ENCODE measurements at regions not wholly inside any gene's neighbourhood (a gene's known extent, or its start where the extent isn't known, plus 50 kb on each side); places are given as distances from the start of the nearest gene placed in this dataset.
"Not testable (repeated sequence)": the region's sequence is repeated elsewhere in the genome, so short reads cannot be mapped to it uniquely, and the experiment has no call there.

GRCh38 chr6:49269190-49269589, 193.9 kb downstream of the MMUT start:
- H3K27me3 Mint-ChIP-seq, result no peaks in the 10 kb centered on the region
- DNase-seq (no peak), ATAC-seq (no peak)
- no peaks in the 10 kb centered on the region for H3K4me1 Mint-ChIP-seq
- no peaks in the 10 kb centered on the region for H3K36me3 Mint-ChIP-seq (ENCODE audit: low read depth)
- H3K4me3 Mint-ChIP-seq, result no peak overlapping the region
- H3K9me3 Mint-ChIP-seq (ENCODE audit: low read depth), result peaks cover 3% of the 10 kb centered on the region
- intact Hi-C loops (cut with DNase I, micrococcal nuclease), result no loop called here
- POLR2A ChIA-PET, result no interaction called here
- CTCF ChIA-PET, result interaction anchor here (0.7 kb wide), 1 partner anchor 703 kb away, joined by 3 read pairs; no protein-coding TSS in a partner anchor
- H3K27ac Mint-ChIP-seq, result no peak overlapping the region

DNA sequence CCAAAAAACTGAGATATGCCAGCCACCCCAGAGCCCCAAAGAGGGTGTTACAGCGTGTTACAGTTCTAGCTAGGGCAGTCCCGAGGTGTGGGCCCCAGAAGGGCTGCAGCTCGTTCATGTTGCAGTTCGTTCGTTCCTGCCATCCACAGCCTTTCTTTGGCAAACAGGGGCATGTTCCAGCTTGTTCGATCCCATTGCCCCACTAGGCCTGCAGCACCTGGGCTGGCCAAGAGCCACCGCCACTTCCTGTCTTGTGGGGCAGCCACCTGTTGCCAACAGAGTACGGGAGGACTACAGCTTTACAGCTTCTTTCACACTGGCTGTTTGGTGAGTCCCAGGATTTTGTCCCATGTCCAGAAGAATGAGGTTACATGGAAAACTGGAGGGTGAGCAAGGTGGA, 198.1 kb downstream of the MMUT start:
- H3K27ac Mint-ChIP-seq, result no peak overlapping the region
- no peak for ATAC-seq
- H3K27me3 Mint-ChIP-seq, result no peaks in the 10 kb centered on the region
- intact Hi-C loops (cut with DNase I, micrococcal nuclease), result no loop called here
- no peaks in the 10 kb centered on the region for H3K9me3 Mint-ChIP-seq (ENCODE audit: low read depth)
- CTCF ChIA-PET, result interaction anchor here (0.6 kb wide), 1 partner anchor 27 kb away, joined by 3 read pairs; no protein-coding TSS in a partner anchor
- H3K4me1 Mint-ChIP-seq, result no peaks in the 10 kb centered on the region
- H3K4me3 Mint-ChIP-seq, result no peak overlapping the region
- no peak for DNase-seq
- H3K36me3 Mint-ChIP-seq (ENCODE audit: low read depth), result no peaks in the 10 kb centered on the region
- POLR2A ChIA-PET, result no interaction called here

DNA sequence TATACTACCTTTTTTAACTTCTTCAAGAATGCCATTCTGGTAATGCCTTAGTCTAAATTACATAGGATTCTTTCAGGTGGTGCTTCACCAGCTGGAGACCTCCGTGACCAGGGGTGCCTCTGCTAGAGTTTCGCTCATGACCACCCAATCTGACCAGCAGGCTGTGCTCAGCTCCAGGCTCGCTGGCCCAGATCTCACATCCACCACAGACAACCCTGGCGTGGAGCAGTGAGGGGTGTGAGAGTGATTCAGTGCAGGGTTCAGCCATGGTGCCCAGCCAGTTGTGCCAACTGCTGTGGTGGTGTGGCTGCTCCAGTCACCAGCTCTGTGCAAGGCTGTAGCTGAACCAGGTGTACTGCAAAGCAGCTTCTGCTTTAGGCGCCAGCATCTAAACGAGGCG, 198.6 kb downstream of the MMUT start:
- DNase-seq (no peak), ATAC-seq (no peak)
- H3K27me3 Mint-ChIP-seq, result no peaks in the 10 kb centered on the region
- no peaks in the 10 kb centered on the region for H3K36me3 Mint-ChIP-seq (ENCODE audit: low read depth)
- ChIA-PET POLR2A (no interaction called here), CTCF (no interaction called here)
- no peak overlapping the region for H3K27ac Mint-ChIP-seq
- H3K9me3 Mint-ChIP-seq (ENCODE audit: low read depth), result no peaks in the 10 kb centered on the region
- H3K4me1 Mint-ChIP-seq, result no peaks in the 10 kb centered on the region
- intact Hi-C loops (cut with DNase I, micrococcal nuclease), result no loop called here
- H3K4me3 Mint-ChIP-seq, result no peak overlapping the region

DNA sequence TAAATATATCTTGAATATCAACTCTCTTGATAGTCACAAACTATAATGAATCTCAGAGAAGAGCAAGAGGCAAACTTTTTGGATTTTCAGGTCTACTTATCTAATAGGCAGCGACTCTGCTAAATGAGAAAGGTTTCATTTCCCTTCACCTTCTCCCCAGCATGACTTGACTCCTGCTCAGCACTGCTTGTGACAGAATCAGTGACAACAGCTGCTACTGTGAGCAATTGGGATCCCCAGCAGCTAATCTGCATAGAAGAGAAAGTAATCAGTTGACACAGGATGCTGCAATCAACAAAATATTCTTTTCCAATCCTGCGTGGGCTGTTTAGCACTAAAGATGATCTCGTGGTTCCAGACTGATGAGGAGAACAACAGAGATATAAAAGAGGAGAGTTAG, 205.5 kb downstream of the MMUT start:
- no peaks in the 10 kb centered on the region for H3K36me3 Mint-ChIP-seq (ENCODE audit: low read depth)
- intact Hi-C loops (cut with DNase I, micrococcal nuclease), result no loop called here
- no peaks in the 10 kb centered on the region for H3K4me1 Mint-ChIP-seq
- CTCF ChIA-PET, result no interaction called here
- ATAC-seq (no peak), DNase-seq (no peak)
- H3K27me3 Mint-ChIP-seq, result no peaks in the 10 kb centered on the region
- no peak overlapping the region for H3K27ac Mint-ChIP-seq
- POLR2A ChIA-PET, result no interaction called here
- no peaks in the 10 kb centered on the region for H3K9me3 Mint-ChIP-seq (ENCODE audit: low read depth)
- no peak overlapping the region for H3K4me3 Mint-ChIP-seq

DNA sequence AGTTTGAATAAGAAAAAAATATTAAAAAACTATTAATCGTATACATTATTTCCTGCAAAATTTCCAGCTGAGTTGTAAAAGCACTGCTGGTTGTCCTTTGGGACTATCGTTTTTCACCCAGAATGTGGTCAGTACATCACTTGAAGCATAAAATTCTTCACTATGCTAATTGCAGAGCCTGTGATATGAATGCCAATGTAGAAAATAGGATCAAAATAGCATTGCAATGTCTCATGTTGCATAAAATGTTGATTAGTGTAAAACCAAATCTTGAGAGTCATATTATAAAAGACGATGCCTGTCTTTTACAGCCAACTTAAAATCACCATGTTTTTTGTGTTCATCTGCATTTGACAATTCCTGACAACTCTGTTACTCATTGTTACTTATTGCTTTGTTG, 207.7 kb downstream of the MMUT start:
- Mint-ChIP-seq H3K9me3 (ENCODE audit: low read depth) (no peaks in the 10 kb centered on the region), H3K27ac (no peak overlapping the region), H3K27me3 (no peaks in the 10 kb centered on the region), H3K4me1 (no peaks in the 10 kb centered on the region), H3K36me3 (ENCODE audit: low read depth) (no peaks in the 10 kb centered on the region), H3K4me3 (no peak overlapping the region)
- ATAC-seq (no peak), DNase-seq (no peak)
- ChIA-PET CTCF (no interaction called here), POLR2A (no interaction called here)
- intact Hi-C loops (cut with DNase I, micrococcal nuclease), result no loop called here

DNA sequence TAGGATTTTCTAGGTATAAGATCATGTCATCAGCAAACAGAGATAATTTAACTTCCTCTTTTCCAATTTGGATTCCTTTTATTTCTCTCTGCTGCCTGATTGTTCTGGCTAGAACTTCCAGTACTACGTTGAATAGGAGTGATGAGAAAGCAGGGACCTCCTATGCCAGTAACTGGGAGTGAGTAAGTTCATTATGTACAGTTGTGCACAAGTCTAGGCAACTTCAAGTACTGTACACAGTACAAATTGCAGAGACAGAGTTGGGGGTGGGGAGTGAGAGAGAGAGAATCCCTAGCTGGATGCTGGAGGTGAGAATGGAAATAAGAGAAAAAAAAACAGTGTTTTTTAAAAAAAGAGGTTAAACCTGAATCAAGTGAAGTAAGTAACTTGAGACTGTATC, 210.2 kb downstream of the MMUT start:
- ATAC-seq, result no peak
- Mint-ChIP-seq H3K4me3 (no peak overlapping the region), H3K9me3 (ENCODE audit: low read depth) (peaks cover 2% of the 10 kb centered on the region), H3K4me1 (no peaks in the 10 kb centered on the region), H3K27ac (no peak overlapping the region), H3K36me3 (ENCODE audit: low read depth) (no peaks in the 10 kb centered on the region), H3K27me3 (no peaks in the 10 kb centered on the region)
- DNase-seq, result no peak
- ChIA-PET POLR2A (no interaction called here), CTCF (no interaction called here)
- intact Hi-C loops (cut with DNase I, micrococcal nuclease), result no loop called here

DNA sequence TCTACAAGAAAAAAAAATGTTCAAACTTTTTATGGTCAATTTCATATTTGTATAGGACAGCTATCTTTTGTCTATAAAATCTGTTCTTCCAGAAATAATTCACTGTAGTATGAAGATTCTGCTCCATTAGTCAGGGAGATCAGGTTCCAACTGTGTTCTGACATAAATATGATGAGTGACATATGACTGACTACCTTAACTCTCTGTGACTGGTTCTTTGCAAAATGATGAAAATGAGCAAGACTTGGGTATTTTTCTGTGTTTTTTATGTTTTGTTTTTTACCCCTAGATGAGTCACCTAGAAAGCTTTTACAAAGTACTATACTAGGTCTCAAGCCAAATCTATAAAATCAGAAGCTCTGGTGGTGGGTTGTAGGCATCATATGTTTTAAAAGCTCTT, 229.6 kb downstream of the MMUT start:
- H3K27ac Mint-ChIP-seq, result no peak overlapping the region
- no peak overlapping the region for H3K4me3 Mint-ChIP-seq
- ChIA-PET CTCF (interaction anchor here (0.6 kb wide), 1 partner anchor 459 kb away, joined by 3 read pairs; no protein-coding TSS in a partner anchor), POLR2A (no interaction called here)
- no peaks in the 10 kb centered on the region for H3K4me1 Mint-ChIP-seq
- peaks cover 10% of the 10 kb centered on the region for H3K9me3 Mint-ChIP-seq (ENCODE audit: low read depth)
- no peaks in the 10 kb centered on the region for H3K27me3 Mint-ChIP-seq
- DNase-seq, result no peak
- no peak for ATAC-seq
- no peaks in the 10 kb centered on the region for H3K36me3 Mint-ChIP-seq (ENCODE audit: low read depth)
- intact Hi-C loops (cut with DNase I, micrococcal nuclease), result no loop called here

DNA sequence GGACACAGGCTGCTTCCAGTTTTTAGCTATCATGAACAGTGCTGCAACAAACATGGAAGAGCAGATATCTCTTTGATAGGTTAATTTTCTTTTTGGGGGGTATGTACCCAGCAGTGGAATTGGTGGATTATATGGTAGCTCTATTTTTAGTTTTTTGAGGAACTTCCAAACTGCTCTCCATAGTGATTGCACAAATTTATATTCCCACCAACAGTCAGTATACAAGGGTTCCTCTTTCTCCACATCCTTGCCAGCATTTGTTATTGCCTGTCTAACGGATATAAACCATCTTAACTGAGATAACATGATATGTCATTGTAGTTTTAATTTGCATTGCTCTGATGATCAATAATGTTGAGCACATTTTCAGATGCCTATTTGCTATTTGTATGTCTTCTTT, 237.6 kb downstream of the MMUT start:
- ChIA-PET CTCF (no interaction called here), POLR2A (no interaction called here)
- ATAC-seq, result no peak
- Mint-ChIP-seq H3K4me3 (no peak overlapping the region), H3K36me3 (ENCODE audit: low read depth) (no peaks in the 10 kb centered on the region), H3K4me1 (no peaks in the 10 kb centered on the region), H3K27me3 (no peaks in the 10 kb centered on the region), H3K27ac (no peak overlapping the region), H3K9me3 (ENCODE audit: low read depth) (peaks cover 6% of the 10 kb centered on the region)
- intact Hi-C loops (cut with DNase I, micrococcal nuclease), result no loop called here
- DNase-seq, result no peak

DNA sequence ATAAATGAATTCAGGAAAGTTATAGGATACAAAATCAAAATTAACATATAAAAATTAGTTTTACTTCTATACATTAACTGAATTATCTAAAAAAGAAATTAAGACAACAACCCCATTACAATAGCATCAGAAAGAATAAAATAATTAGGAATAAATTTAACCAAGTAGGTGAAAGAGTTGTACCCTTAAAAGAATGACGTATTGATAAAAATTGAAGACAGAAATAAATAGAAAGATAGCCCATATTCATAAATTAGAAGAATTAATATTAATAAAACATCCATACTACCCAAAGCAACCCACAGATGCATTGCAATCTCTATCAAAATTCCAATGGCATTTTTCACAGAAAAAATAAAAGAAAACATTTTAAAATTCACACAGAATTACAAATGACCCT, 242.8 kb downstream of the MMUT start:
- CTCF ChIA-PET, result no interaction called here
- Mint-ChIP-seq H3K4me3 (no peak overlapping the region), H3K27me3 (no peaks in the 10 kb centered on the region), H3K27ac (no peak overlapping the region), H3K4me1 (no peaks in the 10 kb centered on the region), H3K36me3 (ENCODE audit: low read depth) (no peaks in the 10 kb centered on the region), H3K9me3 (ENCODE audit: low read depth) (peaks cover 11% of the 10 kb centered on the region)
- intact Hi-C loops (cut with DNase I, micrococcal nuclease), result no loop called here
- DNase-seq (no peak), ATAC-seq (no peak)
- POLR2A ChIA-PET, result no interaction called here

DNA sequence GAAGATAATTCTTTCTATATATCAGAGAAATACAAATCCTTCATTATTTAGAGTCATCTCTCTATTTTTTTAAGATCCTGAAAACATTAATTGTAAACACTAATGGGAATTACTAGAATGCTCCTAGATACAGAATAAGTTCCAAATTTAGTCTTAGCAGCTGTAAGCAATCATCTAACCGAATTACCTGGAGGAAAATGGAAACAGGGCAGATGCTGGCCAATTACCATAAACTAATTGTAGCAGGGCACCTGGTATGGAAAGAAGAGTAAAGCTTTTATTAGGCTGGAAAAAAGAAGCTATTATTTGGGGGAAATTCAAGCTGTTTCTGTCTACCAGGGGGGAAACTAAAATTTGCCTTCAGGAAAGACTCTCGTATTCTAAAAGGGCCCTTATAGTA, 257.5 kb downstream of the MMUT start:
- no peak for DNase-seq
- CTCF ChIA-PET, result no interaction called here
- no peaks in the 10 kb centered on the region for H3K4me1 Mint-ChIP-seq

GRCh38 chr6:49202924-49203536, 260.0 kb downstream of the MMUT start:
- H3K4me1 Mint-ChIP-seq, result no peaks in the 10 kb centered on the region
- no peaks in the 10 kb centered on the region for H3K36me3 Mint-ChIP-seq (ENCODE audit: low read depth)
- POLR2A ChIA-PET, result no interaction called here
- CTCF ChIA-PET, result no interaction called here
- peaks cover 2% of the 10 kb centered on the region for H3K9me3 Mint-ChIP-seq (ENCODE audit: low read depth)
- no peaks in the 10 kb centered on the region for H3K27me3 Mint-ChIP-seq
- H3K4me3 Mint-ChIP-seq, result no peak overlapping the region
- ATAC-seq, result no peak
- intact Hi-C loops (cut with DNase I, micrococcal nuclease), result no loop called here
- no peak overlapping the region for H3K27ac Mint-ChIP-seq
- DNase-seq, result no peak

More for the DNA sequence above, 257.5 kb downstream of the MMUT start:
- Mint-ChIP-seq H3K4me3 (no peak overlapping the region), H3K9me3 (ENCODE audit: low read depth) (peaks cover 2% of the 10 kb centered on the region), H3K27me3 (no peaks in the 10 kb centered on the region), H3K36me3 (ENCODE audit: low read depth) (no peaks in the 10 kb centered on the region), H3K27ac (no peak overlapping the region)
- intact Hi-C loops (cut with DNase I, micrococcal nuclease), result no loop called here
- POLR2A ChIA-PET, result no interaction called here
- ATAC-seq, result no peak

- Mint-ChIP-seq H3K4me3 (no peak overlapping the region), H3K27me3 (no peaks in the 10 kb centered on the region), H3K4me1 (no peaks in the 10 kb centered on the region), H3K36me3 (ENCODE audit: low read depth) (no peaks in the 10 kb centered on the region), H3K9me3 (ENCODE audit: low read depth) (peaks cover 6% of the 10 kb centered on the region), H3K27ac (no peak overlapping the region)
- POLR2A ChIA-PET, result no interaction called here
- intact Hi-C loops (cut with DNase I, micrococcal nuclease), result no loop called here
- DNase-seq (no peak), ATAC-seq (no peak)
- CTCF ChIA-PET, result no interaction called here
Observed at GRCh38 chr6:49198015-49198414, 265.0 kb downstream of the MMUT start.

DNA sequence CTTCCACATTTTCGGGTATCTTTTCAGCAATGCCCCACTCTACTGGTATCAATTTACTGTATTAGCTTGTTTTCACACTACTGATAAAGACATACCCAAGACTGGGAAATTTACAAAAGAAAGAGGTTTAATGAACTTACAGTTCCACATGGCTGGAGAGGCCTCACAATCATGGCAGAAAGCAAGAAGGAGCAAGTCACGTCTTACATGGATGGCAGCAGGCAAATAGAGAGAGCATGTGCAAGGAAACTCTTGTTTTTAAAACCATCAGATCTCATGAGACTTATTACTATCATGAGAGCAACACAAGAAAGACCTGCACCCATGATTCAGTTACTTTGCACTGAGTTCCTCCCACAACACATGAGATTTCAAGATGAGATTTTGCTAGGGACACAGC, 300.7 kb downstream of the MMUT start:
- not testable (repeated sequence) for H3K36me3 Mint-ChIP-seq (ENCODE audit: low read depth)

More for the DNA sequence above, 300.7 kb downstream of the MMUT start:
- H3K27ac Mint-ChIP-seq; H3K4me1 Mint-ChIP-seq; H3K4me3 Mint-ChIP-seq; CTCF ChIA-PET; ATAC-seq; H3K9me3 Mint-ChIP-seq (ENCODE audit: low read depth); intact Hi-C loops (cut with DNase I, micrococcal nuclease); DNase-seq; POLR2A ChIA-PET; H3K27me3 Mint-ChIP-seq: not testable (repeated sequence)

Measured in activated CD4-positive, alpha-beta T cell treated with anti-CD3 and anti-CD28 coated beads for 36 hours (primary cell).